Suprapubic skin (tissue), 4 donors: ENCODE measurements at regions not wholly inside any gene's neighbourhood (a gene's known extent, or its start where the extent isn't known, plus 50 kb on each side); places are given as distances from the start of the nearest gene placed in this dataset.

Experiments used
- DNase-seq, 2 donors: peaks; one replicate each; pipeline ENCODE4 v3.0.0-alpha.2; 2019; ENCODE audit warnings: low spot score in 2 of 2
- H3K27ac ChIP-seq: fragments of 200-600 bp; sonication (generic); one replicate; pipeline ENCODE4 v1.5.1; 2019
- H3K27me3 ChIP-seq: fragments of 200-600 bp; sonication (generic); one replicate; pipeline ENCODE4 v1.5.1; 2019
- H3K36me3 ChIP-seq: fragments of 200-600 bp; sonication (generic); one replicate; pipeline ENCODE4 v1.5.1; 2019
- H3K4me1 ChIP-seq: fragments of 200-600 bp; sonication (generic); one replicate; pipeline ENCODE4 v1.5.1; 2019
- H3K4me3 ChIP-seq: fragments of 200-600 bp; sonication (generic); one replicate; pipeline ENCODE4 v1.5.1; 2019; ENCODE audit warnings: mild to moderate bottlenecking
- H3K9me3 ChIP-seq: fragments of 200-600 bp; sonication (generic); one replicate; pipeline ENCODE4 v1.5.1; 2019
- CTCF ChIP-seq, 2 donors: fragments of 200-600 bp in 1 of 2; fragments of 450-650 bp in 1 of 2; sonication (generic) in 1 of 2; IDR thresholded peaks; one replicate each; pipeline ENCODE4 v1.5.1; 2016 to 2019; ENCODE audit warnings: antibody characterized with exemption in 2 of 2, mild to moderate bottlenecking in 1 of 2, moderate library complexity in 1 of 2
- EP300 ChIP-seq: sonication (generic); formaldehyde crosslinking; IDR thresholded peaks from one replicate; pipeline ENCODE4 v1.6.1; 2017; ENCODE audit warnings: antibody characterized with exemption
- POLR2A ChIP-seq, 2 donors: fragments of 450-650 bp; IDR thresholded peaks; one replicate each; pipeline ENCODE4 v1.6.1; 2017; ENCODE audit warnings: antibody characterized with exemption in 2 of 2, mild to moderate bottlenecking in 2 of 2, moderate library complexity in 2 of 2
- POLR2AphosphoS5 ChIP-seq, 3 donors: sonication (generic); formaldehyde crosslinking; IDR thresholded peaks; one replicate each; pipeline ENCODE4 v1.6.1; 2017; ENCODE audit warnings: antibody characterized with exemption in 3 of 3
- WGBS: methylation state at CpG from one replicate; pipeline ENCODE4 v1.1.5; 2018; 5-methylcytosine and 5-hydroxymethylcytosine counted together

DNA sequence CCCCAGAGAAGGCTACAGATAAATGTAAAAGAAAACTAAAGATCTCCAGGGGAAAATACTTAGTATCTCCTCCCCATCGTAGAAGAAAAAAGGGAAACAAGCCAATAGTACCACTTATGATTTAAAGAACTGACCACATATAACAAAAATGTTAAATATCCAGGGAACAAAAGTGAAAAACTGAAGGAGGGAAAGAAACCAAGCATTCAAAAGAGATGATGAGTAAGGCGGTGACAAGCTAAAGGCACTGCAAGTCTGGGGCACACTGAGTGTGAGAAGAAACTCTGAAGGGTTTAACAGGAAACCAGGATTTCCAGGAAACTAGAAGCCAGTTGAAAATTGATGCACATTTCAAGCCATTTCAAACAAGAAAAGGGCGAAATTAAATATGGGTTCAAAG, 226.3 kb downstream of the AHR start:
- Histone ChIP-seq H3K27me3 (no peaks in the 10 kb centered on the region), H3K27ac (peak overlapping the region; percentile 63), H3K36me3 (no peaks in the 10 kb centered on the region), H3K9me3 (no peaks in the 10 kb centered on the region), H3K4me1 (peaks cover 32% of the 10 kb centered on the region), H3K4me3 (no peak overlapping the region)
- TF ChIP-seq POLR2A (IDR thresholded peaks at IDR 0.05) (no peak), POLR2AphosphoS5 (IDR thresholded peaks at IDR 0.05) (no peak), EP300 (no peak), CTCF (IDR thresholded peaks at IDR 0.05) (no peak)
- 72% methylated on average over 3 of the region's 3 CpGs for WGBS
- no peak for DNase-seq

GRCh38 chr7:17526621-17527020, 228.2 kb downstream of the AHR start:
- no peak for DNase-seq
- no peak overlapping the region for H3K27ac ChIP-seq
- H3K4me3 ChIP-seq: no peak overlapping the region
- TF ChIP-seq CTCF (IDR thresholded peaks at IDR 0.05) (no peak), EP300 (no peak), POLR2A (IDR thresholded peaks at IDR 0.05) (no peak), POLR2AphosphoS5 (IDR thresholded peaks at IDR 0.05) (no peak)
- peaks cover 26% of the 10 kb centered on the region for H3K4me1 ChIP-seq
- H3K9me3 ChIP-seq: no peaks in the 10 kb centered on the region
- no peaks in the 10 kb centered on the region for H3K27me3 ChIP-seq
- H3K36me3 ChIP-seq: no peaks in the 10 kb centered on the region

DNA sequence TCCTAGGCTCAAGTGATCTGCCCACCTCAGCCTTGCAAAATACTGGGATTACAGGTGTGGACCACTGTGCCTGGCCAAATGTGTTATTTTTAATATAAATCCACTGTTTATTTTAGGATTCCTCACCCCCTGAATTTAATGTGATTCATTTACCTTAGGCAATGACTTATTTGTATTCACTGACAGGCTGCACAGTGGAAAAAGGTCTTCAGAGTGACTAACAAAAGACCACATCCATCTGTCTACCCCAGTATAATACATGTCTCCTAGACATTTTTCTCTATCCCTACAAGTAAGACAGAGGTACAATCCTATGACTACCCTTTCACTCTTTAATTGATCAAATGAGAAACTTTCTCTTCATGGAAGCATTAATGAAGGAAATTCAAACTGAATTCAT, 230.2 kb downstream of the AHR start:
- DNase-seq: no peak
- TF ChIP-seq EP300 (no peak), POLR2A (IDR thresholded peaks at IDR 0.05) (no peak), POLR2AphosphoS5 (IDR thresholded peaks at IDR 0.05) (no peak), CTCF (IDR thresholded peaks at IDR 0.05) (no peak)
- H3K27me3 ChIP-seq: no peaks in the 10 kb centered on the region
- no peak overlapping the region for H3K27ac ChIP-seq
- no peaks in the 10 kb centered on the region for H3K9me3 ChIP-seq
- peaks cover 19% of the 10 kb centered on the region for H3K4me1 ChIP-seq
- H3K36me3 ChIP-seq: no peaks in the 10 kb centered on the region
- H3K4me3 ChIP-seq: no peak overlapping the region

GRCh38 chr7:17530244-17530643, 231.8 kb downstream of the AHR start:
- no peak for DNase-seq
- peaks cover 5% of the 10 kb centered on the region for H3K4me1 ChIP-seq
- H3K4me3 ChIP-seq: no peak overlapping the region
- no peak overlapping the region for H3K27ac ChIP-seq
- no peaks in the 10 kb centered on the region for H3K36me3 ChIP-seq
- no peaks in the 10 kb centered on the region for H3K27me3 ChIP-seq
- TF ChIP-seq EP300 (no peak), POLR2AphosphoS5 (IDR thresholded peaks at IDR 0.05) (no peak), POLR2A (IDR thresholded peaks at IDR 0.05) (no peak), CTCF (IDR thresholded peaks at IDR 0.05) (no peak)
- no peaks in the 10 kb centered on the region for H3K9me3 ChIP-seq
- 78% methylated on average over 2 of the region's 2 CpGs for WGBS

DNA sequence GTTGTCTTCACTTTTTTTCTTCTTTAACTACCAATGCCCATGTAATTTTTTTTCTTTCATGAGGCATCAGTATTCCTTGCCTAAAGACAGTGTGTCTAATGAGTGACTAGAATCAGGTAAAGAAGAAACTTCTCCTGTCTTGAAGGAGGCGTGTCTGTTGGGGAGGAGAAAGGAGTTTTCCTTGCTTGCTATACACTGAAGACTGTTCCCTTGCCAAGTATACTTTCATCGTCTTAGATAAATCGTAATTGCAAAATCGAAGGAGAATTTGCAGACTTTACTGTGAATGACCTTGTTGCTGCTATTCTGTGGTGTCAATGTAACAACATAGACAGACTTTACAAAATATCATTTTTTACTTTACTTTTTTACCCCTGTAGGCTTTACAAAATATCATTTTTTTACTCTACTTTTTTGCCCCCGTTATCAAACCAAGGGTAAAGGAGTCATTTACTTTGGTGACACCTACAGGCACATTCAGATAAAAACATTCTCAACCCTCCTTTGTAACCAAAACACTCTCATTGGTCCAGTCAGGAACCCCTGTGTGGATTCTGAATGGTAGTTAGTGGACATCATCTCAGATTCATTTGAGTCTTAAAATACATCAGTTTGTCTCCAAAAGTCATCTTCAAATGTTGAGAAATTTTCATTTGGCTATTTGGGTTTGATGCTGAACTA, 232.4 kb downstream of the AHR start:
- H3K27me3 ChIP-seq: no peaks in the 10 kb centered on the region
- WGBS: 63% methylated on average over 5 of the region's 5 CpGs
- no peak overlapping the region for H3K4me3 ChIP-seq
- no peaks in the 10 kb centered on the region for H3K9me3 ChIP-seq
- no peak for TF ChIP-seq EP300
- TF ChIP-seq POLR2AphosphoS5 (IDR thresholded peaks at IDR 0.05): no peak
- no peak for TF ChIP-seq CTCF (IDR thresholded peaks at IDR 0.05)
- no peak for TF ChIP-seq POLR2A (IDR thresholded peaks at IDR 0.05)
- DNase-seq: no peak
- H3K27ac ChIP-seq: no peak overlapping the region
- peaks cover 5% of the 10 kb centered on the region for H3K4me1 ChIP-seq
- H3K36me3 ChIP-seq: no peaks in the 10 kb centered on the region
